GM21381 (cell line): ENCODE measurements at regions not wholly inside any gene's neighbourhood (a gene's known extent, or its start where the extent isn't known, plus 50 kb on each side); places are given as distances from the start of the nearest gene placed in this dataset.

ENCODE experiments used
- ATAC-seq: cut with Tn5 transposase; IDR thresholded peaks from one replicate; pipeline ENCODE4 v1.9.1; 2021; ENCODE audit warnings: mild to moderate bottlenecking, moderate library complexity; ENCODE audit not compliant: unreplicated experiment

DNA sequence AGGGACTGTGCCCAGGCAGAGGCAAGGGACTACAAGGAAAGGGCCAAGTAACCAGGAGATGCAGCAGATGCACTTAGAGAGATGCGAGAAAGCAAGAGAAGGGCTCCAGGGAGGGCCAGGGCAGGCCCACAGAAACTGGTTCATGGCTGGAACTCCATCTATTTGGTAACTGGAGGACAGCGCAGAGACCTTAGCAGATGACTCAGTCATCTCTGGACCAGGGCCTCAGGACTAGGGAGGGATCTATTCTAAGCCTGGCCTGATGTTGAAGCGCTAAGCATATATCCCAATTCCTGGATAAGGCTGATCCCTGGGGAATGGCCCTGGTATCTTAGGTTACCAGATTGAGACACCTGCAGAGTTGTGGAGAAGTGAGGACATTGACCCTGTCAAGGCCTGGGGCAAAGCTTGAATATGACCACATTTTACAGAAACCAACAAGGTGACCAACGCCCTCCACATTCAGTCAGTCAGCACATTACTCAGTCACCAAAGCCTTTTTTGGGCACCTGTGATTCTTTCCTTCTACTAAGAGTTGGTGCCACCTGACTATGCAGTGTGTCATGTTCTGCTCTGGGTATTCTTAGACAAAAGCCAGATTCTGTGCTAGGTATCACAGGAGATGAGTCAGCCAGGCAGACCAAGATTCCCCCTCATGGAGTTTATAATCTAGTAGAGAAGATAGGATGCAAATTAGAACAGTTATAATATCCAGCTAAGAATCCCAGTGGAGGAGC lies 68.4 kb upstream of the SLCO3A1 start:
- ATAC-seq, result no peak

GRCh38 chr15:91787198-91787597 lies 66.3 kb upstream of the SLCO3A1 start:
- no peak for ATAC-seq

DNA sequence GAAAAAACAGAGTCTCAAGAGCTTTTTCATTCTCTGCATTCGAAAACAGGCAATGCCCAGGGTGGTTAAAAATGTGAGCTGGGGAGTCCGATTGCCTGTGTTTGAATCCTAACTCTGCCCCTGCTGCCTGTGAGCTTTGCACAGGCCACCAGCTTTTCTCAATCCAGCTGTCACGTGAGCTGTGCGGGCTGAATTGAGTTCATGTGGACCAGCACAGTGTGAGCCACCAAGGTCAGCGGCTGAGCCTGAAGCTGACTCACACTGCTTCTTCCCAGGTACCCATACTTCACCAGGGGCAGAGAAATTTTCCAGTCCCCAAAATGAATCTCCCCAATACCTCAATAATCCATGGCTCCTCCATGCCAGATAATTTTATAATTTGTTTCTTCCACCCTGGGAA lies 64.4 kb upstream of the SLCO3A1 start:
- no peak for ATAC-seq

GRCh38 chr15:91790836-91791235 lies 62.7 kb upstream of the SLCO3A1 start:
- ATAC-seq, result no peak

DNA sequence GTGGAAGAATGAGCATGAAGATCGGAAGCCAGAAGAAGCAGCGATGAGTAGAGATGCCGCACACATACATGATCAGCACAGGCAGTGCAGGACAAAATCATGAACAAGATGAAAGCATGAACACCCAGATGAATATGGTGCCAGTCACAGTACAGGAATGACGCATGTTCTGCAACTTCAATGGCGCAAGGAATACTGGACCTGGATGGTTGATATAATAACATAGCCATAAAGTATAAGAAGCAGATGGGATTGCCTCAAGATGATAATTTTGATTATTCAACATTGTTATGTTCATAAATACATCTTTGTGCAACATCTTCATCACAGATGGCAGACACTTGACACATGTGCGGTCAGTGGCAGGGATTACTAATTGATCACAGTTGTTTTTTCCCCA lies 59.7 kb upstream of the SLCO3A1 start:
- ATAC-seq, result no peak

- no peak for ATAC-seq
Observed at GRCh38 chr15:91795235-91795634, 58.3 kb upstream of the SLCO3A1 start.

DNA sequence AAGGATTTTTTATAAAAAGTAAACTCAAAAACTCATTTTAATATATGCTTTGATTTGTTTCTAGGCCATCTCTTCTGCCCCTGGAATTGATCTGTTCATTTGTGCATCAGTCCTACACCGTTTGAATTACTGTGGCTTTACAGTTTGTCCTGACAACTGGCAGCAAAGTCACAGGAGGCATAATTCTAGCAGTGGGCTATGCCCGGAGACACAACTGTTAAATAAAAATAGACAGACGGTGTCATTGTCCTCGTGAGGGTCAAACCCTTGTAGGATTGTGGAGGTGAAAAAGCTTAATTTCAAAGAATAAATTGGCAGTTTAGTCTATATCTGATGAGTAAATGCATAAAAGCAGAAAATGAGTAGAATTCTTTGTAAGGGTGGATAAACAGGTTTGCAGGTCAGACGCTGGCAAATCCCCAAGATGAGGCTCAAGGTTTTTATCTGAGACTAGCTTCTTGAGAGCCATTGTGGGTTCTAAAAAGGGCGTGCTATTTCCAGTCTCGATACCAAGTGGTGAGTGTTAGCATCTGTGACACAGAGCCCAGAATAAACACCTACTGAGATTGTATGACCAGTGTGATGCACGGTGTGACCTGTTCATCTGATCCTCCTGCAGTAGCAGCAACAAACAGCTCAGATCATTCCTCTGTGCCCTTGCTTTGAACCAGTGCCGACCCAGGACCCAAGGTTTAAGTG lies 51.5 kb upstream of the SLCO3A1 start:
- no peak for ATAC-seq

DNA sequence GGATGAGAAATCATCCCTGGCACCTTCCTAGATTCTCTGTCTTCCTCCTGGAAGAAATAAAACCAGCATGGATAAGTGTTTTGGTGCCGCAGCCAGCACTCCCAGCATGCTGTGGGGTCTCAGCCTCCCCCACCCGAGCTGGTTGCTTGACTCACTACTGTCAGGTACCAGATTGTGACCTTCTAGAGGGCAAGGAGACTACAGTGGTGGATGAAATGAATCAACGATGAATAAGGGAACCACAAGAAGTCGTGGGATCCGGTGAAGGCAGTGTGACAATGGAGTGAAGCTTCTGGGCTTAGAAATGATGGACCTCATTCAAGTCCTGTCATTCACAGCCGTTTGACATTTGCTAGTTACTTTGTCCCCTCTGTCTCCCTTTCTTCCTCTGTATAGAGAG lies 50.2 kb upstream of the SLCO3A1 start:
- no peak for ATAC-seq
